GM23338 (cell line): ENCODE measurements at regions not wholly inside any gene's neighbourhood (a gene's known extent, or its start where the extent isn't known, plus 50 kb on each side); places are given as distances from the start of the nearest gene placed in this dataset.

Experiments
- ATAC-seq: fragments of 200-7000 bp; cut with Tn5 transposase; 3 replicates; pipeline ENCODE4 v1.9.1; 2020
- DNase-seq: peaks from one replicate; pipeline ENCODE4 v3.0.0-alpha.2; 2015; ENCODE audit warnings: low spot score
- H2AFZ ChIP-seq: fragments of 200-600 bp; sonication (generic); 2 replicates; pipeline ENCODE4 v1.8.0; 2016; ENCODE audit warnings: antibody characterized with exemption, mild to moderate bottlenecking, moderate library complexity
- H3F3A ChIP-seq: fragments of 200-600 bp; sonication (generic); replicated peaks from 2 replicates; pipeline ENCODE4 v1.8.0; 2017; ENCODE audit warnings: antibody characterized with exemption, mixed run types, low read depth
- H3K27ac ChIP-seq: fragments of 200-600 bp; sonication (generic); 2 replicates; pipeline ENCODE4 v1.6.1; 2016; ENCODE audit warnings: low read depth
- H3K27me3 ChIP-seq: fragments of 200-600 bp; sonication (generic); 2 replicates; pipeline ENCODE4 v1.8.0; 2016; ENCODE audit warnings: mild to moderate bottlenecking, mixed run types, moderate library complexity; ENCODE audit not compliant: insufficient read depth
- H3K36me3 ChIP-seq: fragments of 200-600 bp; sonication (generic); 2 replicates; pipeline ENCODE4 v1.8.0; 2016; ENCODE audit warnings: mild to moderate bottlenecking; ENCODE audit not compliant: insufficient read depth
- H3K4me1 ChIP-seq: fragments of 200-600 bp; sonication (generic); 2 replicates; pipeline ENCODE4 v1.8.0; 2016; ENCODE audit warnings: mild to moderate bottlenecking, moderate library complexity; ENCODE audit not compliant: insufficient read depth
- H3K4me2 ChIP-seq: fragments of 200-600 bp; sonication (generic); 2 replicates; pipeline ENCODE4 v1.7.1; 2017; ENCODE audit warnings: mixed run types
- H3K4me3 ChIP-seq: fragments of 200-600 bp; sonication (generic); 2 replicates; pipeline ENCODE4 v1.6.1; 2016; ENCODE audit warnings: mixed run types
- H3K79me2 ChIP-seq: fragments of 200-600 bp; sonication (generic); replicated peaks from 2 replicates; pipeline ENCODE4 v1.8.0; 2017; ENCODE audit warnings: mild to moderate bottlenecking; ENCODE audit not compliant: insufficient read depth
- H3K9me2 ChIP-seq: fragments of 200-600 bp; sonication (generic); 2 replicates; pipeline ENCODE4 v1.8.0; 2017; ENCODE audit not compliant: insufficient read depth
- H4K20me1 ChIP-seq: fragments of 200-600 bp; sonication (generic); replicated peaks from 2 replicates; pipeline ENCODE4 v1.8.0; 2017; ENCODE audit warnings: mild to moderate bottlenecking; ENCODE audit not compliant: insufficient read depth
- H3K27ac Mint-ChIP-seq: 2 replicates; pipeline ENCODE4 v1.8.0; 2020; ENCODE audit warnings: inconsistent platforms, mild to moderate bottlenecking, moderate library complexity, mixed read lengths
- H3K27me3 Mint-ChIP-seq: 3 replicates; pipeline ENCODE4 v1.8.0; 2022; ENCODE audit warnings: low read depth, mild to moderate bottlenecking, moderate library complexity, mixed read lengths, inconsistent platforms; ENCODE audit not compliant: insufficient read depth, poor library complexity
- H3K36me3 Mint-ChIP-seq: 3 replicates; pipeline ENCODE4 v1.8.0; 2021; ENCODE audit warnings: low read depth, mild to moderate bottlenecking, inconsistent platforms, moderate library complexity, mixed read lengths
- H3K4me1 Mint-ChIP-seq: 3 replicates; pipeline ENCODE4 v1.8.0; 2020; ENCODE audit warnings: mild to moderate bottlenecking, inconsistent platforms, mixed read lengths
- H3K4me3 Mint-ChIP-seq: 3 replicates; pipeline ENCODE4 v1.8.0; 2021; ENCODE audit warnings: moderate library complexity, mild to moderate bottlenecking, inconsistent platforms, mixed read lengths
- H3K9me3 Mint-ChIP-seq: 3 replicates; pipeline ENCODE4 v1.8.0; 2020; ENCODE audit warnings: moderate library complexity, mild to moderate bottlenecking, inconsistent platforms, mixed read lengths
- CREB1 ChIP-seq: fragments of 250-450 bp; sonication (Bioruptor Pico); IDR thresholded peaks from 2 replicates; pipeline ENCODE4 v1.5.0; 2020; ENCODE audit warnings: low read depth, mild to moderate bottlenecking, moderate library complexity
- CTCF ChIP-seq, 2 experiments: fragments of 200-600 bp in 1 of 2; sonication (generic) in 1 of 2; conservative IDR thresholded peaks; 2 replicates each; pipeline versions ENCODE4 v1.5.1 to v1.6.1; 2016 to 2017; ENCODE audit warnings: antibody characterized with exemption in 2 of 2, low read depth in 2 of 2, mild to moderate bottlenecking in 2 of 2, moderate library complexity in 1 of 2
- EZH2 ChIP-seq: fragments of 200-600 bp; sonication (generic); IDR thresholded peaks from one replicate; pipeline ENCODE4 v1.8.0; 2017; ENCODE audit warnings: antibody characterized with exemption, mild to moderate bottlenecking, low read depth; ENCODE audit not compliant: unreplicated experiment
- EZH2phosphoT487 ChIP-seq: fragments of 200-600 bp; sonication (generic); IDR thresholded peaks from one replicate; pipeline ENCODE4 v1.8.1; 2018; ENCODE audit warnings: antibody characterized with exemption; ENCODE audit not compliant: unreplicated experiment
- NANOG ChIP-seq: IDR thresholded peaks from 2 replicates; pipeline ENCODE4 v1.6.1; 2016; ENCODE audit warnings: antibody characterized with exemption, borderline replicate concordance
- POLR2AphosphoS5 ChIP-seq: IDR thresholded peaks from 2 replicates; pipeline ENCODE4 v1.6.1; 2016; ENCODE audit warnings: antibody characterized with exemption, low read depth
- REST ChIP-seq: IDR thresholded peaks from one replicate; pipeline ENCODE4 v1.6.1; 2018; ENCODE audit warnings: antibody characterized with exemption; ENCODE audit not compliant: unreplicated experiment
- STAT1 ChIP-seq: IDR thresholded peaks from one replicate; pipeline ENCODE4 v1.6.1; 2016; ENCODE audit warnings: antibody characterized with exemption; ENCODE audit not compliant: unreplicated experiment
- ZNF331 ChIP-seq: fragments of 250-450 bp; sonication (Bioruptor Pico); IDR thresholded peaks from 2 replicates; pipeline ENCODE4 v1.5.0; 2020; ENCODE audit warnings: low read depth, mild to moderate bottlenecking, moderate library complexity
- TF ChIP-seq, protein P1 (sequence below): IDR thresholded peaks from 2 replicates; pipeline ENCODE4 v1.6.1; 2016; ENCODE audit warnings: antibody characterized with exemption

- Histone ChIP-seq H3K9me2 (peaks cover 6% of the 10 kb centered on the region; the same call in 1 of the 2 replicates), H3K4me1 (peaks cover 13% of the 10 kb centered on the region; the same call in 1 of the 2 replicates), H3K27me3 (no peaks in the 10 kb centered on the region), H2AFZ (no peak overlapping the region), H3K27ac (no peak overlapping the region), H3F3A (no peaks in the 10 kb centered on the region), H3K4me2 (no peak overlapping the region), H3K4me3 (no peak overlapping the region), H3K79me2 (no peaks in the 10 kb centered on the region), H3K36me3 (no peaks in the 10 kb centered on the region), H4K20me1 (no peaks in the 10 kb centered on the region)
- no peak for TF ChIP-seq POLR2AphosphoS5
- no peak for TF ChIP-seq STAT1
- no peak for TF ChIP-seq REST
- no peak for TF ChIP-seq NANOG
- TF ChIP-seq, protein P1, sequence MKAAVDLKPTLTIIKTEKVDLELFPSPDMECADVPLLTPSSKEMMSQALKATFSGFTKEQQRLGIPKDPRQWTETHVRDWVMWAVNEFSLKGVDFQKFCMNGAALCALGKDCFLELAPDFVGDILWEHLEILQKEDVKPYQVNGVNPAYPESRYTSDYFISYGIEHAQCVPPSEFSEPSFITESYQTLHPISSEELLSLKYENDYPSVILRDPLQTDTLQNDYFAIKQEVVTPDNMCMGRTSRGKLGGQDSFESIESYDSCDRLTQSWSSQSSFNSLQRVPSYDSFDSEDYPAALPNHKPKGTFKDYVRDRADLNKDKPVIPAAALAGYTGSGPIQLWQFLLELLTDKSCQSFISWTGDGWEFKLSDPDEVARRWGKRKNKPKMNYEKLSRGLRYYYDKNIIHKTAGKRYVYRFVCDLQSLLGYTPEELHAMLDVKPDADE, result no peak
- no peak for TF ChIP-seq ZNF331
- no peak for TF ChIP-seq EZH2phosphoT487
- TF ChIP-seq EZH2, result no peak
- no peak for TF ChIP-seq CREB1 (CRISPR knock-in tag)
- no peak for TF ChIP-seq CTCF (conservative IDR thresholded peaks at IDR 0.05; ENCODE audit: low read depth in 2 of 2)
- H3K9me3 Mint-ChIP-seq, result peaks cover 25% of the 10 kb centered on the region
- no peak overlapping the region for H3K4me3 Mint-ChIP-seq
- no peak overlapping the region for H3K27ac Mint-ChIP-seq
- peaks cover 11% of the 10 kb centered on the region for H3K27me3 Mint-ChIP-seq
- peaks cover 7% of the 10 kb centered on the region; the same call in 1 of the 3 replicates for H3K36me3 Mint-ChIP-seq
- peaks cover 29% of the 10 kb centered on the region for H3K4me1 Mint-ChIP-seq
- DNase-seq (no peak), ATAC-seq (no peak)
Measured at GRCh38 chr19:28285917-28286316, 927.0 kb downstream of the UQCRFS1 start.

DNA sequence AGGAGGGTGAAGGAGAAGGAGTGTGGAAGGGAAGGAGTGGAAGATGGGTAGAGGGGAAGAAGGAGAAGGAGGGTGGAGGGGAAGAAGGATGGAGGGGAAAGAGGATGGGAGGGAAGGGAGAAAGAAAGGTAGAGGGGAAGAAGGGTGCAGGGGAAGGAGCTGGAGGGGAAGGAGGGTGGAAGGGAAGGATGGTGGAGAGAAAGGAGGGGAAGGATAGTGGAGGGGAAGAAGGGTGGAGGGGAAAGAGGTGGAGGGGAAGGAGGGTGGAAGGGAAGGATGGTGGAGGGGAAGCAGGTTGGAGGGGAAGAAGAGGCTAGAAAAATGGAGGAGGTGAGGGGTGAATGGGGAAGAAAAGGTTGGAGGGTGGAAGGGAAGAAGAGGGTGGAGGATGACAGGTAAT is 927.9 kb downstream of the UQCRFS1 start:
- Histone ChIP-seq H3K27ac (no peak overlapping the region), H3K27me3 (no peaks in the 10 kb centered on the region), H3F3A (no peaks in the 10 kb centered on the region), H3K4me3 (no peak overlapping the region), H3K9me2 (peaks cover 6% of the 10 kb centered on the region; the same call in 1 of the 2 replicates), H3K79me2 (no peaks in the 10 kb centered on the region), H2AFZ (no peak overlapping the region), H3K4me1 (peaks cover 12% of the 10 kb centered on the region; the same call in 1 of the 2 replicates), H3K36me3 (no peaks in the 10 kb centered on the region), H4K20me1 (no peaks in the 10 kb centered on the region), H3K4me2 (no peak overlapping the region)
- Mint-ChIP-seq H3K4me1 (peaks cover 24% of the 10 kb centered on the region), H3K4me3 (no peak overlapping the region), H3K27me3 (peaks cover 11% of the 10 kb centered on the region), H3K27ac (no peak overlapping the region), H3K9me3 (peaks cover 25% of the 10 kb centered on the region), H3K36me3 (peaks cover 7% of the 10 kb centered on the region; the same call in 1 of the 3 replicates)
- DNase-seq (no peak), ATAC-seq (no peak)
- TF ChIP-seq CREB1 (CRISPR knock-in tag), result no peak
